ENCODE measurements at regions not wholly inside any gene's neighbourhood (a gene's known extent, or its start where the extent isn't known, plus 50 kb on each side); places are given as distances from the start of the nearest gene placed in this dataset.
"Not testable (repeated sequence)": the region's sequence is repeated elsewhere in the genome, so short reads cannot be mapped to it uniquely, and the experiment has no call there.

DNA sequence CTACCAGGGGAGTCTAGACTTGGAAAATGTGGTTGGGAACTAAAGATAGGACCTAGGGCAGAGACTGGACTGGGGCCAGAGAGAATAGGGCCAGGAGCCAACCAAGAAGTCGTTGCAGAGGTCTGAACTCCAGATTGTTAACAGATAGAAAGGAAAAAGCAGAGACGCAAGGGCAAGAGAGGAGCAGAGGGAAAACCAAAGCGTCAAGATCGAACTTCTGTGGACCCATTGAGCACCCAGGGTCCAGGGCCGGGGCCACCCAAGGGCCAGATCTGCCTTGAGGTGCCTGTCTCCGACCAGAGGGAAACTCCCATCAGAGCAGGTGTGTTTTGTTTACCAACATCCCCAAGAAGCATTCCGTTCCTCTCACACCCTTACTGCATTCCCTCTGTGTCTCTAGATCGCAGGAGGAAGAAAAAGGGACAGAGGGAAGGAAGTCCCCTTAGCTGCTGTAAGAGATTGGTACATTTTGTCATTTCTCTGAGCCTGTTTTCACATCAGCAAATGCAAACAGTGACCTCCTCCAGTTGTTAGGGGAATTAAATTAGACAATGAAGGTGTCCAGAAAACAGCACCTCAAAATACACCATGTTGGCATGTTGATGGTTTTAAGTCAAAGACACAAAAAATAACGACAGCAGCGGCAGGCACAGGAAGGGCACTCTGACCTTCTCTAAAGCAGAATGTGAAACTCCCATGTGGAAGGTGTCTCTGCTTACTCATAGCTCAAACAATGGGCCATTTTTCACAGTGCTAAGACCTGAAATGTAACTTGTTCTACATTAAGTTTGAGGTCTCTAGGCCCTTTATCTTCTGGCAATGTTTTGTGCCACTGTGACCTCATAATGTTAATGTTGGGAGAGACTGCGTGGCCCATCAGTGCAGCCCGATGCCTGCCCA is 105.8 kb upstream of the RAB4A start:
- Histone ChIP-seq H3K36me3 (replicated peaks) (no peaks in the 10 kb centered on the region), H3K4me1 (no peaks in the 10 kb centered on the region), H3K4me3 (no peak overlapping the region), H3K27me3 (ENCODE audit: low read depth) (no peaks in the 10 kb centered on the region), H3K9me3 (no peaks in the 10 kb centered on the region)
- in situ Hi-C loops (cut with MboI; ENCODE audit: low sequenced_read_pairs) = no loop called here
- no peak for DNase-seq (ENCODE audit: low spot score in 2 of 2)

DNA sequence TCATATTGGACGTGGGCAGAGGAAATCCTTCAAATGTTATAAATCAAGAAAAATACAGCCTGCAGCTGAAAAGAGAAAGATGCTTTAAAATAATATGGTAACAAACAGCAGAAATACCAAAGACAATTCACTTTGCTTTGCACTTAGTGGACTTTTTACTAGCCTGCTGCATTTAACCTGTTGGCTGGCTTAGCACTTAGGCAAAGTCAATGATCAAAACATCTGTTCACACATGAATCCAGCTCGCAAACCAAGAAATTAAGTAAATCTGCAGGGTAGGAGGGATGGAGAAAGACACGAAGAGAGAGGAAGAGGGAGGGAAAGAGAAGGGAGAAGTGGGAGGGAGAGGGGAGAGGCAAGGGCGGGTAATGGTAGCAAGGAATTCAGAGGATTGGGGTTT is 103.6 kb upstream of the RAB4A start:
- no peaks in the 10 kb centered on the region for H3K9me3 ChIP-seq
- in situ Hi-C loops (cut with MboI; ENCODE audit: low sequenced_read_pairs) = no loop called here
- DNase-seq (ENCODE audit: low spot score in 2 of 2) = no peak
- no peaks in the 10 kb centered on the region for H3K4me1 ChIP-seq
- H3K4me3 ChIP-seq = no peak overlapping the region
- H3K27me3 ChIP-seq (ENCODE audit: low read depth) = no peaks in the 10 kb centered on the region
- H3K36me3 ChIP-seq (replicated peaks) = no peaks in the 10 kb centered on the region

DNA sequence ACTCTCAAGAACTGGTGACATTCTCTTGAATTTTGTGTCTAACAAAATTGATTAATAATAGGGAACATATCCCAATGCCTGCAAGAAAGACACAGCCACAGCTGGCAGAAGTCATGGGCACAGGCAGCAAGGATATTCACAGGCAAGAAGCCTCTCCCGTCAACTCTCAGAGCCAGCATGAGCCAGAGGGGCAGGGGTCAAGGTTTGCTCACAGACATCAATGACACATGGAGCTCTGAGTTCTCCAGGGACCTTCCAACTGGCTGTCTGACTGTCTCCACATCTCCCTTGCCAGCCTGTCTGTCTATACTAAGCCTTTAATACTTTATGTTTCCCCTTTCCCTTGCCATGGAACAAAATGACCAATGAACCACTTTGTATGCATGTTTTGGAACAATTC is 101.5 kb upstream of the RAB4A start:
- Histone ChIP-seq H3K4me3 (no peak overlapping the region), H3K27me3 (ENCODE audit: low read depth) (no peaks in the 10 kb centered on the region), H3K4me1 (no peaks in the 10 kb centered on the region), H3K36me3 (replicated peaks) (no peaks in the 10 kb centered on the region), H3K9me3 (no peaks in the 10 kb centered on the region)
- in situ Hi-C loops (cut with MboI; ENCODE audit: low sequenced_read_pairs) = no loop called here
- no peak for DNase-seq (ENCODE audit: low spot score in 2 of 2)

DNA sequence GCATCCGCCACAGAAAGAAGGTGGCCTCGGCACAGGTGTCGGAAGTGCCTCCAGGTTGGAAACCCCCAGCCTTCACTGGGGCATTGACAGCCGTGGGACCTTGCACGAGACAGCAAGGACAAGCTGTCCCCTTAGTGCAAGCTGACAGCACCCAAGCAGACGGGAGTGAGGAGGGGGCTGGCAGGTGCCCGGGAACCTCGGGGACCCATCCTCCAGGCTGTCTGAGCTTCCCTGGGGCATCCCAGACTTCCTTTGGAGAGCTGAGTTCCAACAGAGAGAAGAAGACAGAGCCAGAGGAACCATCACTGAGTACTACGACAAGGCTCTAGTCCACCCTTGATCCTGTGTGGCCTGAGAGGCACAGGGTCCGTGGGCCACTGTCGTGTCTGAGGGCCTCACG is 100.6 kb upstream of the RAB4A start:
- H3K9me3 ChIP-seq = no peaks in the 10 kb centered on the region
- in situ Hi-C loops (cut with MboI; ENCODE audit: low sequenced_read_pairs) = no loop called here
- H3K4me3 ChIP-seq = no peak overlapping the region
- H3K4me1 ChIP-seq = no peaks in the 10 kb centered on the region
- H3K36me3 ChIP-seq (replicated peaks) = no peaks in the 10 kb centered on the region
- no peak for DNase-seq (ENCODE audit: low spot score in 2 of 2)
- H3K27me3 ChIP-seq (ENCODE audit: low read depth) = no peaks in the 10 kb centered on the region

DNA sequence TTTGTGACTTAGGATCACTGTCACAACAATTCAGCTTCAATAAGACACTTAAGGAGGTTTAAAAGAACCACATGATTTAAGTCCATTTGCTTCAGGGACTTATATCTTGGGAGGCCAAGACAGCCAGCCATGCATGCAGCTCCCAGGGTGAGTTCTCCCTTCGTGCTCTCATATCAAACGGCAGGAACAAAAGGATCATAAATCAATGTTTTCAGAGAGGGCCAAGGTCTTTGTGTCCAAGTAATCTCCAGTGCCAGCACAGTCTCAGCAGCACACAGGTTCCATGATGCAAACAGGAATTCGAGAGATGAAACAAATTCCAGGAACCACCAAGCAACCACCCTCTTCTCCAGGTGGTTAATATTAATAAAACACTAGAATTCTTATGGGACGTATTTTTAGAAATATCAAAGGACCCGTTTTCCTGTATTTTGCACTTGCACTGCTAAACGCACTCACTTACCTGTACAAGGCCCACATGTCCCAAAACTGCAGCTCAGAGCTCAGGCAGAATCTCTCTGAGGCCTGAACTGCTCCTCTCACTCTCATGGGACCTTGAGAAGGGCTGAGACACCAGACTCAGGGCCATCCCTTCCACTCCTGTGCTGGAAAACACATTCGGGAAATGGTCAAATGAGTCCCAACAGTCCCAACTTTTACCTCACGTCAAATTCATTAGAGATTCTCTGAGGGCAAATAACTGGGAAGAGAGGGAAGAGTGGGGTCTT is 100.0 kb upstream of the RAB4A start:
- no peaks in the 10 kb centered on the region for H3K9me3 ChIP-seq
- DNase-seq (ENCODE audit: low spot score in 2 of 2) = peak in 1 of 2 experiments; percentile 16

DNA sequence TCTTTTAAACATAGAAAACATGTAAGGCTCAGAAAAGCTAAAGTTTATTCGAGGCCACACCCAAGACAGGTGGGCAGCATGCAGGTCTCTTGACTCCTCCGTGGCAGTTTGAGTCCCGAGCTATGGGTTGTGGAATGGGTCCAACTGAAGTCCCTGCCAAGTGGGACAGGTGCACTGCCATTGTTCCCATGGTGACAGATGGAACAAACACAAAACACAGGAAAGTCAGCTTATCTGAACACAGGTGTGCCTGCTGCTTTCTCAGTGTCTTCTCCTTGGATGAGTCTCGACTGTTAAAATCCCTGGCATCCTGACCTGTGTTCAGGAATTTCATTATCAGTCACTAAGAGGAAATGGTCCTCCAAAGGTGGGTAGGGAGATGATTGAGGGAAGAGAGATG is 99.0 kb upstream of the RAB4A start:
- H3K27me3 ChIP-seq (ENCODE audit: low read depth) = no peaks in the 10 kb centered on the region
- no peaks in the 10 kb centered on the region for H3K4me1 ChIP-seq
- H3K36me3 ChIP-seq (replicated peaks) = no peaks in the 10 kb centered on the region
- in situ Hi-C loops (cut with MboI; ENCODE audit: low sequenced_read_pairs) = no loop called here
- DNase-seq (ENCODE audit: low spot score in 2 of 2) = no peak
- H3K4me3 ChIP-seq = no peak overlapping the region
- no peaks in the 10 kb centered on the region for H3K9me3 ChIP-seq

More for the DNA sequence above, 100.0 kb upstream of the RAB4A start:
- in situ Hi-C loops (cut with MboI; ENCODE audit: low sequenced_read_pairs) = no loop called here
- no peak overlapping the region for H3K4me3 ChIP-seq
- H3K4me1 ChIP-seq = no peaks in the 10 kb centered on the region
- no peaks in the 10 kb centered on the region for H3K36me3 ChIP-seq (replicated peaks)
- no peaks in the 10 kb centered on the region for H3K27me3 ChIP-seq (ENCODE audit: low read depth)

DNA sequence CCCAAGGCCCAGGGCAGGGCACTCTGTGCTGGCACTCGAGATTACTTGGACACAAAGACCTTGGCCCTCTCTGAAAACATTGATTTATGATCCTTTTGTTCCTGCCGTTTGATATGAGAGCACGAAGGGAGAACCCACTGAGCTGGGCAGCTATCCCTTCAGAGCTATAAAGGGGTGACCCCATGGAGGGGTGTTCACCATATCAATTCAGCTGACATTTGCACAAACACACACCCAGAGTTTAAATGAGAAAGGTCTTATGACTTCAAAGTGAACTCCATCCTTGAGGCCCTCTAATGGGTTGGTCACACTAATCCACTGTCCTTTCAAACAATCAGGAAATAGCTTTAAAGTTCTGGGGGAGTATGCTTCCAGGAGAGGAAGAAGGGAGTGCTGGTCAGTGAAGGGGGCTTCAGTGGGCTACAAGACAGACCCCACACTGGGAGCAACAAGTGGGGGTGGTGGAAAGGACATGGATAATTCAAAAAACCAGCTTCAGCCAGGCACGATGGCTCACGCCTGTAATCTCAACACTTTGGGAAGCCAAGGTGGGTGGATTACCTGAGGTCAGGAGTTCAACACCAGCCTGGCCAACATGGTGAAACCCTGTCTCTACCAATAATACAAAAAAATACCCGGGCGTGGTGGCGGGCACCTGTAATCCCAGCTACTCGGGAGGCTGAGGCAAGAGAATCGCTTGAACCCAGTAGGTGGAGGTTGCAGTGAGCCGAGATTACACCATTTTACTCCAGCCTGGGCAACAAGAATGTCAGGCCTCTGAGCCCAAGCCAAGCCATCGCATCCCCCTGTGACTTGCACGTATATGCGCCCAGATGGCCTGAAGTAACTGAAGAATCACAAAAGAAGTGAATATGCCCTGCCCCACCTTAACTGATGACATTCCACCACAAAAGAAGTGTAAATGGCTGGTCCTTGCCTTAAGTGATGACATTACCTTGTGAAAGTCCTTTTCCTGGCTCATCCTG is 97.1 kb upstream of the RAB4A start:
- H3K4me1 ChIP-seq; H3K9me3 ChIP-seq; DNase-seq (ENCODE audit: low spot score in 2 of 2); in situ Hi-C loops (cut with MboI; ENCODE audit: low sequenced_read_pairs); H3K27me3 ChIP-seq (ENCODE audit: low read depth); H3K4me3 ChIP-seq; H3K36me3 ChIP-seq (replicated peaks): not testable (repeated sequence)

DNA sequence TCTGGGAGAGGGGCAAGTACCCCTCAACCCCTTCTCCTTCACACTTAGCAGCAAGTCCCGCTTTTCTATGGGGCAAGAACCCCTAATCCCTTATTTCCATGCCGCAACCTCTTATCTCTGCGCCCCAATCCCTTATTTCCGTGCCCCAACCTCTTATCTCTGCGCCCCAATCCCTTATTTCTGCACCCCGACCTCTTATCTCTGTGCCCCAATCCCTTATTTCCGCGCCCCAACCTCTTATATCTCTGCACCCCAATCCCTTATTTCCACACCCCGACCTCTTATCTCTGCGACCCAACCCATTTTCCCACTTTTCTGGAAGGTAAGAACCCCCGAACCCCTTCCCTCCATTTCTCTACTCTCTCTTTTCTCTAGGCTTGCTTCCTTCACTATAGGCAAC is 95.6 kb upstream of the RAB4A start:
- H3K4me3 ChIP-seq; DNase-seq (ENCODE audit: low spot score in 2 of 2); H3K27me3 ChIP-seq (ENCODE audit: low read depth); H3K36me3 ChIP-seq (replicated peaks); in situ Hi-C loops (cut with MboI; ENCODE audit: low sequenced_read_pairs); H3K9me3 ChIP-seq; H3K4me1 ChIP-seq: not testable (repeated sequence)

DNA sequence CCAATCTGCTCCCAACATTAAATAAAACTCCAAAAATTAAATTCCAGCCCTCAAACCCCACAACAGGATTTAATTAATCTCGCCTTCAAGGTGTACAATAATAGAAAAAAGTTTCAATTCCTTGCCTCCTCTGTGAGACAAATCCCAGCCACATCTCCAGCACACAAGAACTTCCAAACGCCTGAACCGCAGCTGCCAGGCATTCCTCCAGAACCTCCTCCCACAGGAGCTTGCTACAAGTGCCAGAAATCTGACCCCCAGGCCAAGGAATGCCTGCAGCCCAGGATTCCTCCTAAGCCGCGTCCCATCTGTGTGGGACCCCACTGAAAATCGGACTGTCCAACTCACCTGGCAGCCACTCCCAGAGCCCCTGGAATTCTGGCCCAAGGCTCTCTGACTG is 94.5 kb upstream of the RAB4A start:
- H3K4me3 ChIP-seq; H3K27me3 ChIP-seq (ENCODE audit: low read depth); H3K4me1 ChIP-seq; H3K36me3 ChIP-seq (replicated peaks); in situ Hi-C loops (cut with MboI; ENCODE audit: low sequenced_read_pairs); DNase-seq (ENCODE audit: low spot score in 2 of 2); H3K9me3 ChIP-seq: not testable (repeated sequence)

DNA sequence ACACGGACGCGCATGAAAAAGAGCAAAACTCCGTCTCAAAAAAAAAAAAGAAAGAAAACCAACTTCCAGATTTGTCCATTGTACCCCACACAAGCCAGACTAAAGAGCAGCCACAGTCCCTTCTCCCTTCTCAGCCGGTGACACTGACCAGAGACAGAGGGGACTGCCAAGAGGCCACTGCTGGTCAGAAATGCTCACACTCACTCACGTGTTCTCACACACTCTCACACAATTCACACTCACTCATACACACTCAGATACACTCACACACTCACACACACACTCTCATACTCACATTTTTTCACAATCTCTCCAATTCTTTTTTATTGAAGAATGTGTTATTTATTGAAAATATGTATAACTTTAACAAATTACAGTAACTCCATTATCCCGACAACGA is 90.8 kb upstream of the RAB4A start:
- no peak overlapping the region for H3K4me3 ChIP-seq
- H3K9me3 ChIP-seq = no peaks in the 10 kb centered on the region
- in situ Hi-C loops (cut with MboI; ENCODE audit: low sequenced_read_pairs) = no loop called here
- DNase-seq (ENCODE audit: low spot score in 2 of 2) = no peak
- no peaks in the 10 kb centered on the region for H3K27me3 ChIP-seq (ENCODE audit: low read depth)
- H3K4me1 ChIP-seq = no peaks in the 10 kb centered on the region
- no peaks in the 10 kb centered on the region for H3K36me3 ChIP-seq (replicated peaks)

DNA sequence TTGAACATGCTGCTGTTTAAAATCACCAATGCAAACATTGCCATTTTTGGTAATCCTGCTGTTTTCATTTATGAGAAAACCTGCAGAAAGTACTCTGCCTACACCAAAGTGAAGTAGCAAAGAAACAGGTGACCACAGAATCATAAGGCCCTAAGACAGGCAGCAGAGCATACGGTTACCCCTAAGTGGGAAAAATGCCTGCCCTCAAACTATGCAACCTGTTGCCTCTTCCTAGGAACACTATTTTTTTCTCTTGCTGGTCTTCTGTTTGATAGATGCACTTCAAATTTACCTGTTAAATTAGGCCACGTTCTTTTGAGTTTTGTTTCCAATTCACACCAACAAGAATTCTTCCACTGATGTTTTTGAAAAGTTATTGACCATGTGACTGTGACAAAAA is 89.5 kb upstream of the RAB4A start:
- H3K4me3 ChIP-seq = no peak overlapping the region
- no peaks in the 10 kb centered on the region for H3K9me3 ChIP-seq
- no peaks in the 10 kb centered on the region for H3K36me3 ChIP-seq (replicated peaks)
- no peaks in the 10 kb centered on the region for H3K27me3 ChIP-seq (ENCODE audit: low read depth)
- no peaks in the 10 kb centered on the region for H3K4me1 ChIP-seq
- in situ Hi-C loops (cut with MboI; ENCODE audit: low sequenced_read_pairs) = no loop called here
- no peak for DNase-seq (ENCODE audit: low spot score in 2 of 2)

DNA sequence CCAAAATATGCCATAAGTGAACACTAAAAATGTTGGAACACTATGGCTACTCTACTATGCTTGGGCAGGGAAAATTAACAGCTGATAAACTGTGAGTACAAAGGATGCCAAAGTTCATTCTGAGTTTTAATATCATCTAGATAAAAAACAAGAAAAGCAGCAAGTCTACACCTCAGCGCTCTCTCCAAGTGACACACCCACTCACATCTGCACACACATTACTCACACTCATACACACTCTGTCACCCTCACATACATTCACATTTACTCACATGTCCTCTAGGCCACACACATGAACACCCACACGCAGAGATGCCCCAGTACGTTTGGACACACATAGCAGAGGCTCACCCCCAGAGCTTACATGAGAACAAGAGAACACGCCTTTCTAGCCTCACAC is 87.3 kb upstream of the RAB4A start:
- no peaks in the 10 kb centered on the region for H3K27me3 ChIP-seq (ENCODE audit: low read depth)
- no peak overlapping the region for H3K4me3 ChIP-seq
- H3K4me1 ChIP-seq = no peaks in the 10 kb centered on the region
- no peak for DNase-seq (ENCODE audit: low spot score in 2 of 2)
- no peaks in the 10 kb centered on the region for H3K9me3 ChIP-seq
- H3K36me3 ChIP-seq (replicated peaks) = no peaks in the 10 kb centered on the region
- in situ Hi-C loops (cut with MboI; ENCODE audit: low sequenced_read_pairs) = no loop called here

DNA sequence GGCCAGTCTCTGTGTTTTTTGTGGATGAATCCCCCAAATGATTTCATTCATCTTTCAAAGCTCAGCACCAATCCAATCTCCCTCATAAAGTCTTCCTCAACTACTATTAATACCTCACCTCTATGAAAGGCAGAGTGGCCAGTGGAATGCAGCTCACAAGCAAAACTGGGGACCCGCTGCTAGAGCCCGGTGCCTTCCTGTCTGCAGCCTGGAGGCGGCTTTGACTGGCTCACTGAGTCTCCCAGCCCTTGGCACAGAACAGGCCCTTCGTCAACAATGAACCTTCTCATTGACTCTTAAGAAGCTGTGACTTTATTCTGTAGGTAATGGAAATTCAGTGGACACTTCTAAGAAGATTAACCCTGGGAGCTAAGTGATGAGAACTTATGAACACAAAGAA is 86.8 kb upstream of the RAB4A start:
- Histone ChIP-seq H3K4me3 (no peak overlapping the region), H3K27me3 (ENCODE audit: low read depth) (no peaks in the 10 kb centered on the region), H3K4me1 (no peaks in the 10 kb centered on the region), H3K36me3 (replicated peaks) (no peaks in the 10 kb centered on the region), H3K9me3 (no peaks in the 10 kb centered on the region)
- in situ Hi-C loops (cut with MboI; ENCODE audit: low sequenced_read_pairs) = no loop called here
- no peak for DNase-seq (ENCODE audit: low spot score in 2 of 2)

All from HAP-1 (cell line).